Lung (tissue), 11 donors: ENCODE measurements at regions not wholly inside any gene's neighbourhood (a gene's known extent, or its start where the extent isn't known, plus 50 kb on each side); places are given as distances from the start of the nearest gene placed in this dataset.

ENCODE experiments used
- ATAC-seq: fragments of 200-7000 bp; cut with Tn5 transposase; one replicate; pipeline ENCODE4 v1.9.1; 2020; ENCODE audit warnings: moderate number of reproducible peaks; ENCODE audit not compliant: insufficient read depth, low FRiP score
- DNase-seq, 3 donors: peaks; one replicate each; pipeline ENCODE4 v3.0.0-alpha.2; 2013 to 2017
- H3K27ac ChIP-seq, 2 donors: one replicate each; pipeline ENCODE4 v1.5.1; 2013; ENCODE audit warnings: mild to moderate bottlenecking in 2 of 2, moderate library complexity in 2 of 2, control low read depth in 1 of 2, inconsistent platforms in 1 of 2, low read depth in 1 of 2, low read length in 1 of 2
- H3K27me3 ChIP-seq, 3 donors: one replicate each; pipeline ENCODE4 v1.5.1; 2013; ENCODE audit warnings: low read length in 2 of 3; ENCODE audit not compliant: control insufficient read depth in 3 of 3, insufficient read depth in 3 of 3
- H3K36me3 ChIP-seq, 4 donors: one replicate each; pipeline ENCODE4 v1.5.1; 2013; ENCODE audit warnings: low read length in 4 of 4, mild to moderate bottlenecking in 1 of 4, moderate library complexity in 1 of 4; ENCODE audit not compliant: control insufficient read depth in 4 of 4, insufficient read depth in 4 of 4
- H3K4me1 ChIP-seq, 5 donors: one replicate each; pipeline ENCODE4 v1.5.1; 2013; ENCODE audit warnings: low read length in 5 of 5, mild to moderate bottlenecking in 2 of 5, moderate library complexity in 1 of 5; ENCODE audit not compliant: control insufficient read depth in 5 of 5, insufficient read depth in 5 of 5
- H3K4me3 ChIP-seq: one replicate; pipeline ENCODE4 v1.5.1; 2013; ENCODE audit warnings: mild to moderate bottlenecking, control low read depth, moderate library complexity
- H3K9ac ChIP-seq, 2 donors: one replicate each; pipeline ENCODE4 v1.5.1; 2013; ENCODE audit warnings: low read length in 2 of 2, control low read depth in 1 of 2; ENCODE audit not compliant: insufficient read depth in 1 of 2
- H3K9me3 ChIP-seq, 4 donors: one replicate each; pipeline ENCODE4 v1.5.1; 2013; ENCODE audit warnings: low read length in 3 of 4, mild to moderate bottlenecking in 1 of 4, moderate library complexity in 1 of 4; ENCODE audit not compliant: control insufficient read depth in 4 of 4, insufficient read depth in 3 of 4
- WGBS, 2 donors: extraction: QIAGEN DNeasy Blood & Tissue Kit; methylation state at CpG; one replicate each; pipeline ENCODE4 v1.1.7; 2013; 5-methylcytosine and 5-hydroxymethylcytosine counted together
- TF ChIP-seq, protein P1 (sequence below): IDR thresholded peaks from 2 replicates; pipeline ENCODE4 v1.5.1; 2012; ENCODE audit warnings: mild to moderate bottlenecking; ENCODE audit errors: control extremely low read depth, extremely low read depth
- donor health status: control.
- donor health status: control.
- donor health status: Bipolar disorder and iron deficiency.
- donor health status: healthy.
- donor health status: DM: yes; HTN: yes; CAD: no.

DNA sequence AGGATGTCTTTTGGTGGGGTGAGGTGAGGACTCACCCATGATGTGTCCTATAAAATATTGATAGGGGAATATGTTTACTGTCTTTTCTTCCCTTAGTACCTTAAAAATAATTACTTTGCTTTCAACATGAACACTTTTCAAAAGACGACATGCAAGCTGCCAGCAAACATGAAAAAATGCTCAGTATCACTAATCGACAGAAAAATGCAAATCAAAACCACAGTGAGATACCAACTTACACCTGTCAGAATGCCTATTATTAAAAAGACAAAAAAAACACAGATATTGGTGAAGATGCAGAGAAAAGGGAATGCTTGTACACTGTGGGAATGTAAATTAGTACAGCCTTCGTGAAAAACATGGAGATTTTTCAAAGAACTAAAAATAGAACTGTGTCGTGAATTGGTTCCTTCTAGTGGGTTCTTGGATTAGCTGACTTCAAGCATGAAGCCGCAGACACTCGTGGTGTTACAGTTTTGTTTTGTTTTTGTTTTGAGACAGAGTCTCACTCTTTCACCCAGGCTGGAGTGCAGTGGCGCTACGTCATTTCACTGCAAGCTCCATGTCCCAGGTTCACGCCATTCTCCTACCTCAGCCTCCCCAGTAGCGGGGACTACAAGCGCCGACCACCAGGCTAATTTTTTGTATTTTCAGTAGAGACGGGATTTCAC lies 160.9 kb downstream of the FGF9 start:
- ATAC-seq (no peak), DNase-seq (no peak)
- Histone ChIP-seq H3K27me3 (no peaks in the 10 kb centered on the region), H3K4me3 (no peak overlapping the region), H3K9me3 (no peaks in the 10 kb centered on the region), H3K36me3 (no peaks in the 10 kb centered on the region), H3K9ac (no peak overlapping the region), H3K27ac (no peak overlapping the region), H3K4me1 (peaks cover 0 to 17% (median 5%) of the 10 kb centered on the region in 5 donors)
- 92 to 94% methylated on average over 13 of the region's 13 CpGs for WGBS, 2 donors
- TF ChIP-seq, protein P1, sequence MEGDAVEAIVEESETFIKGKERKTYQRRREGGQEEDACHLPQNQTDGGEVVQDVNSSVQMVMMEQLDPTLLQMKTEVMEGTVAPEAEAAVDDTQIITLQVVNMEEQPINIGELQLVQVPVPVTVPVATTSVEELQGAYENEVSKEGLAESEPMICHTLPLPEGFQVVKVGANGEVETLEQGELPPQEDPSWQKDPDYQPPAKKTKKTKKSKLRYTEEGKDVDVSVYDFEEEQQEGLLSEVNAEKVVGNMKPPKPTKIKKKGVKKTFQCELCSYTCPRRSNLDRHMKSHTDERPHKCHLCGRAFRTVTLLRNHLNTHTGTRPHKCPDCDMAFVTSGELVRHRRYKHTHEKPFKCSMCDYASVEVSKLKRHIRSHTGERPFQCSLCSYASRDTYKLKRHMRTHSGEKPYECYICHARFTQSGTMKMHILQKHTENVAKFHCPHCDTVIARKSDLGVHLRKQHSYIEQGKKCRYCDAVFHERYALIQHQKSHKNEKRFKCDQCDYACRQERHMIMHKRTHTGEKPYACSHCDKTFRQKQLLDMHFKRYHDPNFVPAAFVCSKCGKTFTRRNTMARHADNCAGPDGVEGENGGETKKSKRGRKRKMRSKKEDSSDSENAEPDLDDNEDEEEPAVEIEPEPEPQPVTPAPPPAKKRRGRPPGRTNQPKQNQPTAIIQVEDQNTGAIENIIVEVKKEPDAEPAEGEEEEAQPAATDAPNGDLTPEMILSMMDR: no peak

DNA sequence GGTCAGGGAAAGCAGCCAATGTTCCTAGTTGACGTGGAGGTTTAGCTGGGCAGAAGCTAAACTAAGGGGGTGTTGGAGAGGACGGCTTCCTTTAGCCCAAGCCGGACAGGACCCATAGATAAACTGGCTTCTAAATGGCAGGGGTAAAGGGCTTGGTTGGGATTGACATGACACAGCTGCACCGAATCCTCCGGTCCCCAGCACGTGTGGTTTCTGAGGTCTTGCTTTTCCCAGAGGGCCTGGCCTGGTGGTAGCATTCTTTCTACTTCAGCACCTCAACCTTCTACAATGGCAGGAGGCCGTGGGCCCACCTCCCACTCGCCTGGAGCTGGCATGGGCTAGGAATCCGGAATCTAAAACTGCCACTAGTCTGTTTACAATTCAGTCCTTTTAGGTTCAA lies 163.0 kb downstream of the FGF9 start:
- WGBS, 2 donors: 59 to 74% methylated on average over 9 of the region's 9 CpGs
- Histone ChIP-seq H3K36me3 (no peaks in the 10 kb centered on the region), H3K27ac (no peak overlapping the region), H3K9me3 (no peaks in the 10 kb centered on the region), H3K9ac (no peak overlapping the region), H3K27me3 (no peaks in the 10 kb centered on the region), H3K4me3 (no peak overlapping the region), H3K4me1 (peaks cover 0 to 23% (median 12%) of the 10 kb centered on the region in 5 donors)
- TF ChIP-seq, protein P1: no peak
- DNase-seq (peak; percentile 37 to 53 (median 38)), ATAC-seq (no peak)

DNA sequence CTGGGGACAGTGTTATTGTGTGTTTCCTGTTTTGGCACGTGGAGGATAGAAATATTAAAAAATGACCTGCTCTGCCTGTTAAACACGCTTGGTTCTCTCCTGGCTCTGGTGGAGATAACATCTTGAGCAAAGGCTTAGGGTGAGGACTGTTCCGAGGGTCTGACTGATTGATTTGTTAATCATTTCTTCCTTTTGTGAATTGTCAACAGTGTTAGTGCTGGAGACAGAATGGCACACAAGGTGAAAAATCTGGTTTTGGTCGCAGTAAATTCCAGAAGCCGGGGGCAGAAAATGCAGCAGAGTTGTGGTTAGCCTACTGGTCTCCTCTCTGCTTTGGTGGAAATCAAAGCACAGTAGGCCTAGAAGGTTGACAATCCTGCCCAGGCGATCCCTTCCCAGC lies 163.6 kb downstream of the FGF9 start:
- ATAC-seq: no peak
- peak overlapping the region in 1 of 2 donors; percentile 17 for H3K9ac ChIP-seq
- peaks cover 0 to 23% (median 12%) of the 10 kb centered on the region in 5 donors for H3K4me1 ChIP-seq
- 58 to 59% methylated on average over 6 of the region's 6 CpGs for WGBS, 2 donors
- no peaks in the 10 kb centered on the region for H3K9me3 ChIP-seq
- peak in 1 of 3 donors; percentile 29 for DNase-seq
- H3K36me3 ChIP-seq: no peaks in the 10 kb centered on the region
- H3K27me3 ChIP-seq: no peaks in the 10 kb centered on the region
- no peak overlapping the region for H3K27ac ChIP-seq
- TF ChIP-seq, protein P1: no peak
- H3K4me3 ChIP-seq: no peak overlapping the region

DNA sequence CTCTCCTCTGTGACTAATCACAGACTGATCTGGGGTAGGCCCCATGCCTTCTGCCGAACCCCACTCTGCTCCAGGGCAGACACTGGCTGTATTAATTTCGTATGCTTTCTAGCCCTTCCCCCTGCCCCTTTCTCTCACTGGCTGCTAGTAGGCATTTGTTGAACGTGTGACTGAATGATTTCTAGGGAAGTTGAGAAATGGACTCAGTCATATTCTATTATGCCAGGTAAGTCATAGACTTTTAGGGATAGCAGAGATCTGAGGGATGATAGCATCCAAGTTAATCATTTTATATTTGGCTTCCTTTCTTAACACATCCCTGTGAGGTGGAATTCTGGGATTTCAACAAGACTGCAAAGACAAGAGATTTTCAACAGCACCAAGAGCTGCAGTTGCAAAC lies 166.4 kb downstream of the FGF9 start:
- DNase-seq: no peak
- 76 to 82% methylated on average over 3 of the region's 3 CpGs for WGBS, 2 donors
- no peaks in the 10 kb centered on the region for H3K36me3 ChIP-seq
- H3K4me1 ChIP-seq: peaks cover 0 to 23% (median 12%) of the 10 kb centered on the region in 5 donors
- H3K27ac ChIP-seq: no peak overlapping the region
- TF ChIP-seq, protein P1: no peak
- no peak overlapping the region for H3K9ac ChIP-seq
- H3K27me3 ChIP-seq: no peaks in the 10 kb centered on the region
- no peak for ATAC-seq
- H3K4me3 ChIP-seq: no peak overlapping the region
- H3K9me3 ChIP-seq: no peaks in the 10 kb centered on the region
